ENCODE measurements at regions not wholly inside any gene's neighbourhood (a gene's known extent, or its start where the extent isn't known, plus 50 kb on each side); places are given as distances from the start of the nearest gene placed in this dataset.

DNA sequence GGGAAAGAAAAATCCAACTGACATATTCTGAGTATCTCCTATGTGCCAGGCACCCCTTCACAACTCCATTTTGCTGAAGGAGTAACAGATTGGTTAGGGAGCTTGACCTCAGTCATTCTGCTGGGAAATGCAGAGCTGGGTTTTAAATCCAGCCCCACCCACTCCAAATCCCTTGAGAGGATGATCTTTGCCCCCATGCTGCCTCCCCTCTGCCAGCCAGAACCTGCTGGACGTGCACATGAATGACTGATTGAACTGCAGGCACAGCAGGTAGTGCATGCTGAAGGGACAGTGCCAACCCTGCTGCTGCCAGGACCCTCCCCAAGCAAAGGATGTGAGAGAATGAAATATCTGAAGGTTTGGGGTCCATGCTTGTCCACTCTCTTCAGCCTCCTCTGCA lies 340.9 kb downstream of the BUD13 start:
- DNase-seq = no peak

DNA sequence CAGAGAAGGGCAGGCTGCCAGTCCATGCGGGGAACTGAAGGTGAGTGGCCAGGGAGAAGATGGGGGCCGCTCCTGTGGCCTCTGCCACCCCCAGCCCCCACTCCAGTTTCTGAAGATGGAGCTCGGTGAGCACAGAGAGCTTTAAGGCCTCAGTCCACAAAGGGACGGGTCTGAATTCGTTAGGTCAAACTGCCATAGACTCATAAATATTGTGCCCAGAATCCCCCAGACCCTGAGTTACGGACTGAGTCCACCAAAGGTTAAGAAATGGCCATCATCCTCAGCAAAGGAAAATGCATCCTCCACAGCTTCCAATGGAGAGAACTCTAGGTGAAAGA lies 344.2 kb downstream of the BUD13 start:
- DNase-seq = no peak

DNA sequence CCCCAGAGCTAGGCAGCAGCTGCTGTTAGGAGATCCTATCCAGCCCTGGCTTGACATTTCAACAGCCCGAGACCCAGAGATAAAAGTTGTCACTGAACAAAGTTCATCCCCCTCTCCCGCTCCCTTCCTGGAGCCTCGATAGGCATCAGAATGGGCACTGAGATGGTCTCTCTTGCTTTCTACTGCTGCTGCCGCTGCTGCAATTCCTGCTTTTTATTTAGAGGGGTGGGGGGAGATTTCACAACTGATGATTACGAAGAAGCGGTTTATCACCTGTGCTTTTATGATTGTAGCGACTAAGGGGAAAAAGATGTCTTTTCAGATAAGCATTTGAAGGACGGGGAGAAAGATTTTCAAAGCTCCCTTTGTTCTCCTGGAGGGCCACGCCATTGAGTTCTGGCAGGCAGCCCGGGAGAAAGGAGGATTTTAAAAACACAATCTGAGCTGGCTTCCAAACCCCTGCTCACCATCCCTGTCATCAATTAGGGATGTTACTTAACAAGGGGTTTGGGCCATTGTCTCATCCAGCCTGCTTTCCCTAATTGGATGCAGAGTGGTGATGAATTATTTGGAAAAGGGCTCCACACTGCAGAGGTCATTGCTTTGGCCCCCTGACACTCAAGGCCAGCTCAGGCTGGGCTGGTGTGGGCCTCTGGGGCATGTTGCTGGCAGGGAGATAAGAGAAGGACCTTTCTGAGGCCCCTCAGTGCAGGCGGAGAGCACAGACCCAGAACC lies 344.7 kb downstream of the BUD13 start:
- no peak for DNase-seq

DNA sequence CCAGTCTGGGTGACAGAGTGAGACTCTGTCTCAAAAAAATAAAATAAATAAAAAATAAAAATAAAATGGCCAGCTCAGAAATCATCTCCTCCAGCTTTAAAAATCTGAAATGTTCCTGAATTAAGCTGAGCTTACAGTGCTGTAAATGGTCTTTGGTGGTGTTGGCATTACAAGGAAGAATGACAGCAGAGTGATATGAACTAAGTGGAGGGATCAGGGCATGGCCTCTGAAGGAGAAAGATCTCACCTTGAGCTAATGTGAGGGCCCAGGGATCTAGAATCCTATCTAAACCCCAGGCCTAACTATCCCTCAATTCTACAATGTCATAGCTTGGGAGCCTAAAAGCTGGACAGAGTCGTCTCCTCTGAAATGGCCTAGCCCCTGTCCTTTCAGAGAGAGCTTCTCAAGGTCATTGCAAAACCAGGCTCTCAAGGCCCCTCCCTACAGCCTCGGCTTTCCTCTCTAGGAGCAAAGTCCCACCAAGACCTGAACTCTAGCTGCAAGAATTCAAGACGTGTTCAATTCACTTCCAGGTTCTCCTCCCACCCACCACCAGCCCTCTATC lies 345.4 kb downstream of the BUD13 start:
- no peak for DNase-seq

DNA sequence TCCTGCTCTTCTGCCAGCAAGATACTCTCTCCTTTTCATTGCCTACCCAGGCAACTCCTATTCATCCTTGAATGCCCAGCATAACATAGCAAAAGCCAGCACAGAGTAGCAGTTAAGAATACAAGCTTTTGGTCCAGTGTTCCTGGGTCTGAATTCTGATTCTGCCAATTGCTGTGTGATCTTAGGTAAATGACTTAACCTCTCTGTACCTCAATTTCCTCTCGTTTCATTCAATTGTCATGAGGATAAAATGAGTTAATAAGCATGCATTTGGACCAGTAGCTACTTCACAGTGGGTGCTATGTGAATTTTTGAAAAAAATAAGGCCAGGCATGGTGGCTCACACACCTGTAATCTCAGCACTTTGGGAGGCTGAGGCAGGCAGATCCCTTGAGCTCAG lies 346.0 kb downstream of the BUD13 start:
- no peak for DNase-seq

DNA sequence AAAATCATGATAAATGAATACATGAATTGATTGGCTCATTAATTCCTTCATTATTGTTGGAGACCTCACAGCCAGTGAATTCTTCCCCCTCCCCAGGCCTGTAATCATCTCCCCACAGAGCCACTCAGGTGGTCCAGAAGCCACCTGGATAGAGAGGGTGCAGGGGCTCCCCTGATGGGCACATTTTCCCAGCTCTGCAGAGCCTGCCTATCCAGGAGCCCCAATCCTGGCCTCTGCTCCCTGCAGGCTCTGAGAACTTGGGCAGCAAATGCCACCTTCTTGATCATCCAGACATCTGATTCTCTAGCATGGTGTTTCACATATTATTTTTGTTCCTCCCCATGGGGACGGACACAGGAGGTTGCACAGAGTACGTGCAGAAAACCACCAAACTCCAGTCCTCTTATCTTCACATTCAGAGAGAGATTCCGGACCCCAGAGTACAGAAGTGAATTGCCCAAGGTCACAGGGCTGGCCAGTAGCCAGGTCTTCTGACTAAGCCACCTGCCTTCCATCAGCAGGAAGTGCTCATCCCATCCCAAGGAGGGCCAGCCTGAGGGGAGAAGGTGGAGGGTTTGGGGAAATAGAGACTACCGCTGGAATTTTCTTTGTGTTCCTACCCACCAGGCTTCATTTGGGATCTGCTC lies 348.0 kb downstream of the BUD13 start:
- no peak for DNase-seq

DNA sequence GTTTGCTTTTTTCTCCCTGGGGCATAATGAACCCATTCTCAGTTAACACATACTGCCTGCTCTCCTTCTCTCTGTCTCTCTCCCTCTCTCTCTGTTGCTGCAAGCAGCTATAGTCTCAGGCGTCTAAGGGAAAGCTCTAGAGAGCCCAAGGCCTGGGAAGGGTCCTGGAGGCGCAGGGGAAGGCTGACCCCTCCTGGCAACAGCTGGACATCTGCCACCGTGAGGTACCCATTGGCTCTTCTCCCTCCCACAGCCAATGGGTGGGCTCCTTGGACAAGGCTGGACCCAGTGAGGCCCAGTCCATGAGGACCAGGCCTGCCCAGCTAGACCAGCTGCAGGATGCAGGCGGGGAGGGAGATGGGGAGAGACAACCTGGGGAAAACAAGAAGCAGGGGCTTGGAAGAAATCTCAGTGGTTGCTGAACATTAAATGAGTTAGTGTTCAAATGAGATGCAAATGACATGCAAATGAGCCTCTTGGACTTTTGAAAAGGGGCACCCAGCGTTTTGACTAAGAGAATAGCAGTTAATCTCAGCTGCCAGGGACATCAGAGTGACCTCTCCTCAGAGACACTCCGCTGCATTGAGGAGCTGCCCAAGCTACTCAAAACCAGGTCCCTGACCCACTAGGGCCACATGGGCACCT lies 349.7 kb downstream of the BUD13 start:
- no peak for DNase-seq

DNA sequence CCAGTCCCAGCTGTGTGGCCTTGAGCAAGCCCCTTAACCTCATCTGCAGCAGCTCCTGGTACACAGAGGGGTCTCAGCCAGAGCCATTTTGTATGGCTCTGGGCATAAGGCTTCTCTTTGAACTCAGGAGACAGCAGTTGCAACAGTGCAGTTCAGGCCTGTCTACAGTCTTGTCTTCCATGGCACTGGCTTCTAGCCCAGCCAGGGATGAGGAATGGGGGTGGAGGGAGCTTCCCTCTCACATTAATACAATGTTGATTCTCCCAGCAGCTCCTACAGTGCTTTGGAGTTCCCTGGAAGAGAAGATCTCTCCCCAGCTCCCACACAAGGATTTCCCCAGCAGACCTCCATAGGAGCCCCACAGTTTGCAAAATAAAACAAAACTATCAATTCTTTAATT lies 350.2 kb downstream of the BUD13 start:
- DNase-seq = no peak

DNA sequence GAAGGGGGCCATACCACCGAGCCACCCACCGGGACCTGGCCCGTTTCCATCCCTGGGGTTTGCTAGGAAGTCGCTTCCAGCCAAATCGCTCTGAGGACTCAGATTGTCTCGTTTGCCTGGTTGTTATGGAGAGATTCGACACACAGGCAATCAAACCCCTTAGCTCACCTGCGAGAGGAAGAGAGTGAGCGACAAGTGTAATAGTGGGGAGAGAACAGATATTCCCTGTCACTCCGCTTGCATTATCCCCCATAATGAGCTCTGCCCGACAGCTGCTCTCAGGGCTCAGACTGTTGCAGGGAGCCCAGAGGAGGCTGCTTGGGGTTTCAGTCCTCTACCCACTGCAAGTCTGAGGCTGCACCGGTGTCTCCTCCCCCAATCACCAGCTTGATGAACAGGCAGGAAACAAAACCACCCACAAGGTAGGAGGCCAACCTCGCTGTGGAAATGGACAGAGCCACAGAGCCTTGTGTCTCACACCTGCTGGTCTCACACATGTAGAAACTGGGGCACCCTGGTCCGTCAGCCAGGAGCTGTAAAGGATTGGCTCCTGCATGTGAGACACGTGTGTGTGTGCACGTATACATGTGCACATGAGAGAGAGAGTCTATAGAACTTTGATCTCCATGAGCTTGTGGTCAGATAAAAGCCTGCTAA lies 351.1 kb downstream of the BUD13 start:
- no peak for DNase-seq

DNA sequence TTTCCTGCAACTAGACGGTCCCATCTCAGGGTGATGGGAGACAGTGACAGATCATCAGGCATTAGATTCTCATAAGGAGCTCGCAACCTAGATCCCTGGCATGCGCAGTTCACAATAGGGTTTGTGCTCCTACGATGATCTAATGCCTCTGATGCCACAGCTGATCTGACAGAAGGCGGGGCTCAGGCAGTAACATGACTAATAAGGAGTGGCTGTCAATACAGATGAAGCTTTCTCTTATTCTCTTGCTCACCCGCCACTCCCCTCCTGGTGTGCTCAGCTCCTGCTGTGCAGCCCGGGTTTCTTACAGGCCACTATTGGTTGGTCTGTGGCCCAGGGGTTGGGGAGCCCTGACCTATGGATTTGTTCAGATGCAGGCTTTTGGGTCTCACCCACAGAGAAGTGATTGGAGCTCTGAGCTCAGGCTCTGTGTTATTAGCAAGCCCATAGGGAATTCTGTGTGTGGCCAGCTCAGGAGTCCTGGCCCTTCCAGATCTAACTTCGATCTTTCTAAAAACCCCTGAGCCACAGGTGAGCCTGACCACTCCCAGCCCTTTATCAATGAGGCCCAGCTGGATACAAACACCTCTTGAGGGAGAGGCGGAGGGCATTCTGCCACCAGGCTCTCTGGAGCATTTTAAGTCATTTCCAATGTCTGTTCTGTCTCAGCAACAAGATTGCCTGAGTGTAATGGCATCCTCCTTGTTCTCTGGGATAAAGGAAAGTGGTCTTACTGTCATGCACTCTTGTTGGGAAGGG lies 351.8 kb downstream of the BUD13 start:
- no peak for DNase-seq

DNA sequence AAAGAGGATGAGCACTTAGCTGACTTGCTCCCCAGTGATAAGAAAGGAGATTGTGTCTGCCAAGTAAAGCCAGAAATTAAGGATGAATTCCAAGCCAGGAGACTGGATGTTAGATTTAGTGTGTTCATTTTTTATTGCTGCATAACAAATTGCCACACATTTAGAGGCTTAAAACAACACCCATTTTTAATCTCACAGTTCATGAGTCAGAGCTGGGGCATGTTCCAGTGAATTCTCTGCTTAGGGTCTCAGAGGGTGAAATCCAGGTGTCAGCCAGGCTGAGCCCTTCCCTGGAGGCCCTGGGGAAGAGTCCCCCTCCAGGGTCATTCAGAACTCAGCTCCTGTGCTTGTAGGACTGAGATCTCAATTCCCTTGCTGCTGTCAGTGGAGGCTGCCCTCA lies 352.8 kb downstream of the BUD13 start:
- DNase-seq = no peak

DNA sequence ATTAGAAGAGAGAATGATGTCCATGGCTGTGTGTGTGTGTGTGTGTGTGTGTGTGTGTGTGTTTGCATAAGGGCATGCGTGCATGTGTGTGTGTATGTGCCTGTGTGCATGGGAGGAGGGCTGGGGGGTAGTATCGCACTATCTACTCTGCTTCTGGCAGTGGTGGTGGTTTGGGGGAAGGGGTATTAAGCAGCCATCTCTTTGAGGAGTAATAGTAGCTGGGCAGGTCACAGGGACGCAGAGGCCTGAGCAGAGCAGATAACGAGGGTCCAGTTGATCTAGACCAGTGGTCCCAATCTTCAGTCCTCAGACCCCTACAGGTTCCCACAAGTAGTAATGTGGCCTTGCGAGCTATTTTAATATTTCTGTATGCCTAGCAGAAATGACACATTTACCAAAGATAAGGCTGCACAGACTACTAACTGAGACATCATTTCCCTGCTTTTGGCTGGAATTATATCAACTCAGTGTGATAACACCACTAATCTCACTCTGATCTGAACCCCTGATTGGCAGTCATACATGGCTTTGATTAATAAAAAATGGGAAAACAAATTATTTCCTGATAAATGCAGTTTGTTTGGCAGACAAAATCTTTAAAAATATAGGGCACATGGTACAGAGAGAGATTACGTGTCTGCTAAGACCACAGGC lies 354.3 kb downstream of the BUD13 start:
- DNase-seq = no peak

DNA sequence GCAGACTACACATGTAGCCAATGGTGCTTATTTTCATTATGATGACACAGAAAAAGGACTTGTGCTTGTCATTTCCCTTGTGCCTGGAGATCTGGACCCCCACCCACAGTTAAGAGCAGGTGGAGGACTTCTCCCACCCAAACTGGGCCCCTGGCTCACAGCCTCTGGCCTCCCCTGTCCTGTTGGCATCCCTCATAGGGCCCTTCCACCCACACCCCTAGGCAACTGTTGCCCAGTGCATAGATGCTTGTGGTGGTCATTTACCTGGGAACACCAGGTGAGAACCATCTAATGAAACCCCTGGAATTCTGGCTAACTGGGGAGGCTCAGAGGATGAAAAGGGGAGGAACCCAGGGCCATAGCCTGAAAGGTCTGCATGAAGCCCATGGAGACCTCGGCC lies 355.9 kb downstream of the BUD13 start:
- DNase-seq = no peak

DNA sequence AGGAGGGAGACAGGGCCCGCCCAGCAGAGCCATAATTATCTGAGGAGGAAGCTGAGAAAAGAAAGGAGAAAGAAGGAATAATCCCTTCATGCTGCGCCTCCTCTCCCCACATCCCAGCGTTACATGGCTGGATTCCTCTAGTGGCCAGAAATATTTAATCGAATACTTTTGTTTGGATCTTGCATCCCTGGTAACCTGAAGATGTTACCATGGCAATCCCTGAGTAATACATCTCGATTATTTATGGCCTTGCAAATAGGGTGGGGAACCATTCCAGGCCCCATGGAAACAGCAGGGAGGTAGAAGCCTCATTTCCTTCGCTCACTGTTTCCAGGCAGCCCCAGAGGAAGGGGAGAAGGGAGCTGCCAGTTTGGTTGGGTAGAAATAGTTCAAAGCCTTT lies 357.7 kb downstream of the BUD13 start:
- no peak for DNase-seq

DNA sequence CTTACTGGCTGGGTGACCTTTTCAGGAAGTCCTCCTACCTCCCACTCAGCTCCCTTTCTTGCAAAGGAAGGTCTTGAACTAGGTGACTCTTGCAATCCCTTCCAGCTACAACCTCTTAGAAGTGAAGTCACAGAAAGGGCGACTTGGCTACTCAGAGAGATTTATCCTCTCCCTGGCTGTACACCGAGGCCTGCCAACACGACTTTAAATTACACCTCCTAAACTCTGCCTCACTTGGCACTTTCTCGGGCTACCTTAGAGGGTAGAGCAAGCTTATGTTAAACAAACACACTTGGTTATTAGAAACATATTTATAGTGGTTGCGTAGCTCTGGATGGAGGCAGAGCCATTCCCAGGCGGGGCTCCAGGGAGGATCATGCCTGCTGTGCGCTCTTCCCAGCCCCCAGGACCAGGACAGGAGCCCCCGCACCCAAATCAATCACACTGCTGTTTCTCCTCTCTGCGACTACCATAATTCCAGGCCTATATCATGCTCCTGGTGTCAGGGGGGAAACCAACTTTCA lies 358.4 kb downstream of the BUD13 start:
- DNase-seq = no peak

DNA sequence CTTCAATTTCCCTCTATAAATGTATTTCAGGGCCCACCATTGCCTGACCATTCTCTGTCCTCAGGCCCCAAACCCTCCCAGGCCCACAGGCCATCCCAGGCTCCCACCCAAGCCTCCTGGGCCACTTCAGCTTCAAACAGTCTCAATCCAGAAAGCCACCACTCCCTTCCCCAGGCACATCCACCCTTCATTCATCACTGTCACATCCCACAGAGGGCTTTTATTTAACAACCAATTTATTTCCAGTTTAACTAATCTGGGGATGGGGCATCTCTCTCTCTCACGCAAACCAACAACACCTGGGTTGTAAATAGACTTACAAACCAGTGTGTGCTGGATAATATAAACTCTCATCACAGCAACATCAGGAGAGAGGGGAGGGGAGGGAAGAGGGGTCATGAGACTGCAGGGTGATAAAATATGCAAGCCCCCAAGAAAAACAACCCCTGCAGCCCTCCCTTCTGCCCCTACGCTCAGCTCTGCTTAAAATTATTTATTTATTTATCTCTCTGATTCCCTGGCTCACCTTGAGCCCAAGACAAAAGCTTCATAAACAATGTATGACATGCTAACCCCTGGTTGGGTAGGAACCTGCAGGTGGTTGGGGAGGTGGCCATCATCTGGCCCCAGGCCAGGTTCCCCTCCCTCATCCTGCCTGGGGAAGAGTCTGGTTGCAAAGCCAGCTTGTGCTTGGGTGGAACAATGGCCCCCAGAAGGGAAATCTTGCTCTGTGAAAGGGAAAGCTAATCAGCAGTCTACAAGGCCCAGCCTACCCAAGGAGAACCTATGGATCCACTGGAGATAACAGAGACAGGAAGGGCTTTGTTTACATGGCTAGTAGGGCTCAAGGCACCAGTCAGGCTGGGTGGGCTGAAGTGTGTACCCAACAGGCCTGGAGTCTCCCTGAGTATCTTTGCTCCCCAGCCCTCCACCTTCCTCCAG lies 359.2 kb downstream of the BUD13 start:
- no peak for DNase-seq

DNA sequence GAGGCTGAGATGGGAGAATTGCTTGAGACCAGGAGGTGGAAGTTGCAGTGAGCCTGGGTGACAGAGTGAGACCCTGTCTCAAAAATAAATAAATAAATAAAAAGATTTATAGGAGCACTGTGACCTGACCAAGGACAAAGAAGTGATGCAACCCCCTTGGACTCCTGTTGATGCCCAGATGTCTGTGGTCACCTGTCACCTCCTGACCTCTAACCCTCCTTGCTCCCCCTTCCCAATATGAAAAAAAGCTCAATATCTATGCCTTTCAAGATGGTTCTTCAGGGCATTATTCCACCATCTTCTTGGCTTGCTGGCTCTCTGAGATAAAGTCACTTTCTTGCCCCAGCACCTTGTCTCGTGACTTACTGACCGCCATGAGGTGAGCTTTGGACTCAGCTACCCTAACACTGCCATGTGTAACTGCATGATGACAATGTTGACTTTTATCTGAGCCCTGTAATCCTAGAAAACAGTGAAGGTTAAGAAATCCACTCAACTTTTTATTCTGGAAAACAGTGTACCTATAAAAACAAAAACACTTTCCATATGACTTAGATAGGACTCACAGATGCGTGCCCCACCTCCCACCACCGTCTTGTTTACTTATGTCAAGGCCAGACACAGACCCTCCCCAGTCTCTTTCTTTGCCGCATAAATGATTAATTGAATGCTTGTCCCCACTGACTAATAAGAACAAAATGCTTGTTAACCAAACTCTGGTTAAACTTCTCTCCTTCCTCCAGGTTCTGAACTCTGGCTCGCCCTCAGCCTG lies 360.5 kb downstream of the BUD13 start:
- no peak for DNase-seq

DNA sequence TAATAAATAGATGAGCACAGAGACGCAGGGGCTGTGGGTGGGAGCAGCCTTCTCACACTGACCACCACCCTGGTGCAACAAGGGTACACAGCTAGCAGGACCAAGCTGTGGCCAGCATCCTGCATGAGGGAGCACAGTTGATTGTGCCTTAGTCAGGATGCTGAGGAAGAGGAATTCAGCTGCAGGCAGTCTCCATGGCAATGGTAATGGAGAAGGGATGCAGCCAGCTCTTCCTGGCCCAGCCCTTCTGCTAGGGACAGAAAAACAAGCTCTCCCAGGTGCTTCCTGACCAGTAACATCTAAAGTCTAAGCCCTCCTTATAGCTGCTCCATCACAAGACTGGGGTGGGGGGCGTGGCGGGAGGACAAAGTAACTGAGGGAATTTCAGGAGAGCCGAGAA lies 363.5 kb downstream of the BUD13 start:
- DNase-seq = no peak

DNA sequence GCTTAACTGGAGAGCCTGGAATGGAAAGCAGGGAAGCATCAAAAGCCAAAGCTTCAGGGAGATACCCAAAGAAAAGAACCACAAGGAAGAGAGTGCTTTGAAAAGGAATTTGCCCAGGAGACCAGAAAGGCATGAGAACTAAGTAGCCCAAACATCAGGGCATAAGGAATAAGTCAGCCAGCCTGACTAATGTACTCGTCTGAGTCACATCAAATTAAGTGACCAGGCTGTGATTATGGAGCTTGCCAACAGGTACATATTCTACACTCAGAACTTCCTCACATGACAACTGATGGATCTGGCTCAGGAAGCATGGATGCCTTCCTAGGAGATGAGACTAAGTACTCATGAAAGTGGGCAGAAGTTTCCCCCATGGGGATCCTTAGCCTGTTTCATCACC lies 366.7 kb downstream of the BUD13 start:
- no peak for DNase-seq

DNA sequence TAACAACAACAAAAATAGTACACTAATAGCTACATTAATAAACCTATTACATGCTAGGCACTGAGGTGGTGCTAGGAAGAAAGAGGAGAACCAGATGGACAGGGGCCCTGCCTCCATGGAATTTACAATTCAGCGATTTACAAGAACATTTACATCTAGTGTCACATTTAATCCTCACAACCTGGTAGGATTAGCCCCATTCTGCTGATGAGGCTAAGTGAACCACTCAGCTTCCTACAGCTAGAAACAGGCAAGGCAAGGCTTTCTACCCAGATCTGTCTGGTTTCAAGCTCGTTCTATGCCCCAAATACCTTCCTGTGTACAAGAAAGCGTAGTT lies 368.4 kb downstream of the BUD13 start:
- no peak for DNase-seq

Measured in CD4-positive, alpha-beta T cell treated with Interleukin-4 for 4 hours (primary cell).